Neutrophil (primary cell): ENCODE measurements at regions not wholly inside any gene's neighbourhood (a gene's known extent, or its start where the extent isn't known, plus 50 kb on each side); places are given as distances from the start of the nearest gene placed in this dataset.

ENCODE experiments used
- H3K27ac ChIP-seq: fragments of 200-600 bp; sonication (generic); 2 replicates; pipeline ENCODE4 v1.5.1; 2016; ENCODE audit warnings: mild to moderate bottlenecking, moderate library complexity
- H3K27me3 ChIP-seq: fragments of 200-600 bp; sonication (generic); 2 replicates; pipeline ENCODE4 v1.6.0; 2016; ENCODE audit warnings: mild to moderate bottlenecking
- H3K36me3 ChIP-seq: fragments of 200-600 bp; sonication (generic); 2 replicates; pipeline ENCODE4 v1.5.1; 2017
- H3K4me1 ChIP-seq, 2 experiments: fragments of 200-600 bp in 1 of 2; sonication (generic) in 1 of 2; 1 replicate in 1 of 2; 2 replicates in 1 of 2; pipeline versions ENCODE4 v1.5.1 to v1.6.1; 2013 to 2016; ENCODE audit warnings: low read depth in 1 of 2, low read length in 1 of 2, mild to moderate bottlenecking in 1 of 2, moderate library complexity in 1 of 2; ENCODE audit not compliant: control insufficient read depth in 1 of 2, insufficient read depth in 1 of 2
- H3K4me3 ChIP-seq, 2 experiments: fragments of 200-600 bp in 1 of 2; sonication (generic) in 1 of 2; 1 replicate in 1 of 2; 2 replicates in 1 of 2; pipeline ENCODE4 v1.5.1; 2013 to 2016; ENCODE audit warnings: low read depth in 1 of 2, low read length in 1 of 2, mild to moderate bottlenecking in 1 of 2, moderate library complexity in 1 of 2
- H3K9me3 ChIP-seq: fragments of 200-600 bp; sonication (generic); 2 replicates; pipeline ENCODE4 v1.5.1; 2016
- TF ChIP-seq, protein P1 (sequence below): fragments of 200-600 bp; sonication (generic); IDR thresholded peaks from 2 replicates; pipeline ENCODE4 v1.5.1; 2016; ENCODE audit warnings: antibody characterized with exemption

DNA sequence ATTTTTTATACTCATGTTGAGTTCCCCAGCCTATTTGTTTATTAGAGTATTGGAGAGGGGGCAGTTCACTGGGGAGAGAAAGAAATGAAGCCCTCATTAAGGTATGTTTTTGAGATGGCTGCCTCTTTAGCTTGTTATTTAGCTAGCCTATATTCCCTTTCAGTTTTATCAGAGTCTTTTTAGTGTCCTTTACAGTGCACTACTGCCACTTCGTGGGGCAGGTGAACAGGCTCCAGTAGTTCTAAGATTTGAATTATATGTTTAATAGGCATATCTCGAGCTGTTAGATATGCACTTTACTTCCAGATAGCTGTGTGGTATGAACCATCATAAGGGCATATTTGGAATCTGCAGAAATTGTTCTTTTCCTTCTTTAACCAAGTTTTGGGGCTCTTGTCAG lies 482.2 kb downstream of the KDM5D start:
- H3K27me3 ChIP-seq, result no peaks in the 10 kb centered on the region
- no peak overlapping the region for H3K27ac ChIP-seq
- TF ChIP-seq, protein P1, sequence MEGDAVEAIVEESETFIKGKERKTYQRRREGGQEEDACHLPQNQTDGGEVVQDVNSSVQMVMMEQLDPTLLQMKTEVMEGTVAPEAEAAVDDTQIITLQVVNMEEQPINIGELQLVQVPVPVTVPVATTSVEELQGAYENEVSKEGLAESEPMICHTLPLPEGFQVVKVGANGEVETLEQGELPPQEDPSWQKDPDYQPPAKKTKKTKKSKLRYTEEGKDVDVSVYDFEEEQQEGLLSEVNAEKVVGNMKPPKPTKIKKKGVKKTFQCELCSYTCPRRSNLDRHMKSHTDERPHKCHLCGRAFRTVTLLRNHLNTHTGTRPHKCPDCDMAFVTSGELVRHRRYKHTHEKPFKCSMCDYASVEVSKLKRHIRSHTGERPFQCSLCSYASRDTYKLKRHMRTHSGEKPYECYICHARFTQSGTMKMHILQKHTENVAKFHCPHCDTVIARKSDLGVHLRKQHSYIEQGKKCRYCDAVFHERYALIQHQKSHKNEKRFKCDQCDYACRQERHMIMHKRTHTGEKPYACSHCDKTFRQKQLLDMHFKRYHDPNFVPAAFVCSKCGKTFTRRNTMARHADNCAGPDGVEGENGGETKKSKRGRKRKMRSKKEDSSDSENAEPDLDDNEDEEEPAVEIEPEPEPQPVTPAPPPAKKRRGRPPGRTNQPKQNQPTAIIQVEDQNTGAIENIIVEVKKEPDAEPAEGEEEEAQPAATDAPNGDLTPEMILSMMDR, result no peak
- no peaks in the 10 kb centered on the region for H3K36me3 ChIP-seq
- H3K4me3 ChIP-seq, result no peak overlapping the region
- no peaks in the 10 kb centered on the region for H3K4me1 ChIP-seq
- no peaks in the 10 kb centered on the region for H3K9me3 ChIP-seq

- Histone ChIP-seq H3K4me1 (no peaks in the 10 kb centered on the region), H3K9me3 (no peaks in the 10 kb centered on the region), H3K4me3 (no peak overlapping the region), H3K27ac (no peak overlapping the region), H3K36me3 (no peaks in the 10 kb centered on the region), H3K27me3 (no peaks in the 10 kb centered on the region)
- TF ChIP-seq, protein P1, result no peak
These were observed 458.9 kb upstream of the HSFY2 start for GRCh38 chrY:19232276-19232994.

DNA sequence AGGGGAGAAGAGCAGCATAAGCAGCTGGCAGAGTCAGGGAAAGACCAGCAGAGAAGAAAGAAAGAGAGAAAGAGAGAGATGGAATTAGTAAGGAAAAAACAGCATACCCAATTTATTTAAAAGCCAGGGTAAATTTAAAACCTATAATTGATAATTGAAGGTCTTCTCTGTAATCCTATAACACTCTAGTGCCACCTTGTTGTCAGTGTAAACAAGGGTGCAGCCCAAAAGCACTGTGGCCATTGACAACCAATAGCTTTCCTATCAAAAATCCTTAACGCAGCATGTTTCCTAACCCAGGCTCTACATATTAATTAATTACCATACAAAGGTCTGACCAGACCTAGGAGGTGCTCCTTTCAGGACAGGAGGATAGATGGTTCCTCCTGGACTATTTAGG lies 447.2 kb upstream of the HSFY2 start:
- no peaks in the 10 kb centered on the region for H3K9me3 ChIP-seq
- no peaks in the 10 kb centered on the region for H3K4me1 ChIP-seq
- TF ChIP-seq, protein P1, result no peak
- no peak overlapping the region for H3K27ac ChIP-seq
- H3K36me3 ChIP-seq, result no peaks in the 10 kb centered on the region
- no peaks in the 10 kb centered on the region for H3K27me3 ChIP-seq
- H3K4me3 ChIP-seq, result no peak overlapping the region

DNA sequence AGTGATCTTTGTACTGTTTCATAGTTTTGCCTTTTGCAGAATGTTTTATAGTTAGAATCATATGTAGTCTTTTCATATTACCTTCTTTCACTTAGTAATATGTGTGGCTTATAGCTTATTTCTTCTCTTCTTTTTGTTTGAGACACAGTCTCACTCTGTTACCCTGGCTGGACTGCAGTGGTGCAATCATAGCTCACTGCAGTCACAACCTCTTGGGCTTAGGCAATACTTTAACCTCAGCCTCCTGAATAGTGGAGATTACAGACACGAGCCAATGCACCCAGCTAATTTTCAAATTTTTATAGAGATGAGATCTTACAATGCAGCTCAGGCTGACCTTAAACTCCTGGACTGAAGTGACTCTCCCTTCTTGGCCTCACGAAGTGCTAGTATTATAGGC lies 435.4 kb upstream of the HSFY2 start:
- no peaks in the 10 kb centered on the region for H3K9me3 ChIP-seq
- TF ChIP-seq, protein P1, result no peak
- no peak overlapping the region for H3K27ac ChIP-seq
- H3K27me3 ChIP-seq, result no peaks in the 10 kb centered on the region
- no peaks in the 10 kb centered on the region for H3K36me3 ChIP-seq
- H3K4me1 ChIP-seq, result no peaks in the 10 kb centered on the region
- no peak overlapping the region for H3K4me3 ChIP-seq

- TF ChIP-seq, protein P1, result no peak
- no peaks in the 10 kb centered on the region for H3K27me3 ChIP-seq
These were observed 433.5 kb upstream of the HSFY2 start for GRCh38 chrY:19207048-19207447.

More at GRCh38 chrY:19207048-19207447, 433.5 kb upstream of the HSFY2 start:
- H3K9me3 ChIP-seq, result no peaks in the 10 kb centered on the region
- H3K4me1 ChIP-seq, result no peaks in the 10 kb centered on the region
- no peak overlapping the region for H3K27ac ChIP-seq
- no peaks in the 10 kb centered on the region for H3K36me3 ChIP-seq
- no peak overlapping the region for H3K4me3 ChIP-seq
